CD14-positive monocyte (primary cell): ENCODE measurements at regions not wholly inside any gene's neighbourhood (a gene's known extent, or its start where the extent isn't known, plus 50 kb on each side); places are given as distances from the start of the nearest gene placed in this dataset.

Experiments
- DNase-seq, 3 donors: peaks; one replicate each; pipeline ENCODE4 v3.0.0-alpha.2; 2011 to 2022
- H2AFZ ChIP-seq: 2 replicates; pipeline ENCODE4 v1.6.0; 2012; ENCODE audit warnings: mild to moderate bottlenecking, low read depth, low read length, inconsistent platforms; ENCODE audit not compliant: insufficient read depth, poor library complexity, severe bottlenecking
- H3K27ac ChIP-seq, 2 donors: 1 replicate in 1 of 2; 2 replicates in 1 of 2; pipeline ENCODE4 v1.5.1; 2012 to 2013; ENCODE audit warnings: low read length in 2 of 2, control low read depth in 1 of 2, inconsistent platforms in 1 of 2, low read depth in 1 of 2, mild to moderate bottlenecking in 1 of 2
- H3K27me3 ChIP-seq, 2 donors: one replicate each; pipeline versions ENCODE4 v1.6.0 to v1.6.1; 2011 to 2013; ENCODE audit warnings: low read length in 2 of 2; ENCODE audit not compliant: control insufficient read depth in 2 of 2, insufficient read depth in 2 of 2
- H3K36me3 ChIP-seq, 2 donors: replicated peaks in 1 of 2; 1 replicate in 1 of 2; 2 replicates in 1 of 2; pipeline versions ENCODE4 v1.5.1 to v1.6.1; 2012 to 2013; ENCODE audit warnings: low read length in 2 of 2, control low read depth in 1 of 2, inconsistent platforms in 1 of 2, mild to moderate bottlenecking in 1 of 2; ENCODE audit not compliant: insufficient read depth in 2 of 2, control insufficient read depth in 1 of 2
- H3K4me1 ChIP-seq, 2 donors: 1 replicate in 1 of 2; 2 replicates in 1 of 2; pipeline versions ENCODE4 v1.5.1 to v1.6.1; 2012 to 2013; ENCODE audit warnings: low read length in 2 of 2, control low read depth in 1 of 2, inconsistent platforms in 1 of 2, mild to moderate bottlenecking in 1 of 2, moderate library complexity in 1 of 2; ENCODE audit not compliant: insufficient read depth in 2 of 2, control insufficient read depth in 1 of 2
- H3K4me2 ChIP-seq: replicated peaks from 2 replicates; pipeline ENCODE3; 2012; ENCODE audit warnings: low read length, moderate library complexity, mild to moderate bottlenecking; ENCODE audit not compliant: poor library complexity, severe bottlenecking; ENCODE audit errors: extremely low read depth
- H3K4me3 ChIP-seq, 3 experiments: fragments of 200-600 bp in 1 of 3; sonication (generic) in 1 of 3; replicated peaks in 1 of 3; 1 replicate in 2 of 3; 2 replicates in 1 of 3; pipeline ENCODE4 v1.5.1; 2011 to 2013; ENCODE audit warnings: low read length in 3 of 3, mild to moderate bottlenecking in 3 of 3, control low read depth in 2 of 3, low read depth in 2 of 3, inconsistent platforms in 1 of 3, moderate library complexity in 1 of 3
- H3K79me2 ChIP-seq: 2 replicates; pipeline ENCODE4 v1.6.0; 2012; ENCODE audit warnings: mild to moderate bottlenecking, control low read depth, inconsistent platforms, low read length, moderate library complexity; ENCODE audit not compliant: insufficient read depth
- H3K9ac ChIP-seq: 2 replicates; pipeline ENCODE4 v1.6.0; 2017; ENCODE audit warnings: low read length, mild to moderate bottlenecking; ENCODE audit not compliant: insufficient read depth, poor library complexity, severe bottlenecking
- H3K9me3 ChIP-seq, 2 donors: replicated peaks in 1 of 2; 1 replicate in 1 of 2; 2 replicates in 1 of 2; pipeline versions ENCODE4 v1.5.1 to v1.6.1; 2012 to 2013; ENCODE audit warnings: low read length in 2 of 2, control low read depth in 1 of 2; ENCODE audit not compliant: control insufficient read depth in 1 of 2, insufficient read depth in 1 of 2
- H4K20me1 ChIP-seq: 2 replicates; pipeline ENCODE4 v1.6.0; 2012; ENCODE audit warnings: mild to moderate bottlenecking, low read length, control low read depth, moderate library complexity; ENCODE audit not compliant: insufficient read depth
- H3K27ac Mint-ChIP-seq, 7 donors: one replicate each; pipeline ENCODE4 v1.8.0; 2020; ENCODE audit warnings: mild to moderate bottlenecking in 7 of 7, mixed read lengths in 7 of 7, moderate library complexity in 6 of 7, inconsistent platforms in 2 of 7
- H3K27me3 Mint-ChIP-seq, 3 donors: one replicate each; pipeline ENCODE4 v1.8.0; 2021 to 2022; ENCODE audit warnings: low read depth in 3 of 3, mild to moderate bottlenecking in 3 of 3, mixed read lengths in 3 of 3, moderate library complexity in 3 of 3, inconsistent platforms in 1 of 3
- H3K36me3 Mint-ChIP-seq, 2 donors: one replicate each; pipeline ENCODE4 v1.8.0; 2020; ENCODE audit warnings: mixed read lengths in 2 of 2, inconsistent platforms in 1 of 2, mild to moderate bottlenecking in 1 of 2
- H3K4me1 Mint-ChIP-seq: one replicate; pipeline ENCODE4 v1.8.0; 2020; ENCODE audit warnings: mild to moderate bottlenecking, mixed read lengths
- H3K4me3 Mint-ChIP-seq, 2 donors: one replicate each; pipeline ENCODE4 v1.8.0; 2020; ENCODE audit warnings: mild to moderate bottlenecking in 2 of 2, mixed read lengths in 2 of 2, moderate library complexity in 1 of 2
- H3K9me3 Mint-ChIP-seq, 7 donors: one replicate each; pipeline ENCODE4 v1.8.0; 2020 to 2022; ENCODE audit warnings: mixed read lengths in 7 of 7, mild to moderate bottlenecking in 6 of 7, moderate library complexity in 6 of 7, inconsistent platforms in 2 of 7
- WGBS: methylation state at CpG from one replicate; pipeline ENCODE4 v1.1.5; 2013; ENCODE audit warnings: missing lambda C conversion rate; ENCODE audit not compliant: insufficient coverage; 5-methylcytosine and 5-hydroxymethylcytosine counted together
- intact Hi-C, 2 donors: fragments of 100-400 bp; cut with micrococcal nuclease; formaldehyde crosslinking; loops; one replicate each; pipeline versions ENCODE4 v1.15.0 to v1.15.1; 2023
- TF ChIP-seq, protein P1 (sequence below): fragments of 200-600 bp; IDR thresholded peaks from one replicate; pipeline ENCODE4 v1.8.0; 2022; ENCODE audit warnings: antibody characterized with exemption, mild to moderate bottlenecking

DNA sequence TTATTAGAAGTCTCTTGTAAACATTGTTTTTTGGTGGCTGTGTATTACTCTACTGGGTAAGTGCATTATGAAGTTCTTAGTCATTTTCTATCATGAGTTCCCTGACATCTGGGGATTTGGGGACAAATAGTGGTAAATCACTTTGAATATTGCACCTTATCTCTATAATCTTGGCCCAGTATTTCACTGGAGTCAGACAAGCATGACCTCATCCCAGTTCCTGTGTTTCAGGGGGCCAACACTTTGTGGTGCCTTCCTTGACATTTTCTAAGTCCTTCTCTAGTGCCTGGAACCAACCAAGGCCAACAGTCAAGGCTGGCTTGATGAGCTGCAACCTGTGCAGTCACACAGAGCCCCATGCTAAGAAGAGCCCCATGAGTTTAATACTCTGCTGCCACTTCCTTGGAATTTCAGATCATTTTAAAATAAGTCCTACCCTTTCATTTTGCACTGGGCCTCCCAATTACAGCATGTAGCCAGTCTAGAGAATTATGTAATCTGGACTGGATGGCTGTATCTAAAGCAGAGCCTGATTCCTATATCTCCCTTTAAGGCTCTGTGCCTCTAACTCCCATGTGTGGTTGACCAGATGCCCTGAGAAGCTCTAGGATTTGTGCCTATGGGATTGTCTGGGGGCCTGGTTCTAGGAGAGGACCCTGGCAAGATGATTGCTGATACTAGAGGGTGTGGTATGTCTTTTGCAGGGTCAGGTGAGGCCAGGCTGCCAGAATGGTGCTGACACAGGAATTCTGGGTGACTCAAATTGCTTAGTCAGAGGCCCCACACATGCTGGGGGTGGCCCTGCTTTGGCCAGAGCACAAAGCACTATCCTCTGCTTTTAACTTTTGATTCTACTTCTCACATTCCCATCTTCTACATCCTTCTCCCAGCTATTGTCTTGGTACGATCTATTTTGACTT, 319.6 kb upstream of the TBC1D5 start:
- H3K9me3 Mint-ChIP-seq = peaks cover 0 to 9% (median 0%) of the 10 kb centered on the region in 7 donors
- intact Hi-C loops = no loop called here
- peak overlapping the region in 1 of 7 donors; percentile 38 for H3K27ac Mint-ChIP-seq
- H3K79me2 ChIP-seq = no peaks in the 10 kb centered on the region
- H3K9me3 ChIP-seq = no peaks in the 10 kb centered on the region
- no peak for DNase-seq
- no peaks in the 10 kb centered on the region for H3K36me3 ChIP-seq
- H3K27me3 Mint-ChIP-seq = peaks cover 0 to 2% (median 0%) of the 10 kb centered on the region in 3 donors
- no peak overlapping the region for H3K9ac ChIP-seq
- TF ChIP-seq, protein P1, sequence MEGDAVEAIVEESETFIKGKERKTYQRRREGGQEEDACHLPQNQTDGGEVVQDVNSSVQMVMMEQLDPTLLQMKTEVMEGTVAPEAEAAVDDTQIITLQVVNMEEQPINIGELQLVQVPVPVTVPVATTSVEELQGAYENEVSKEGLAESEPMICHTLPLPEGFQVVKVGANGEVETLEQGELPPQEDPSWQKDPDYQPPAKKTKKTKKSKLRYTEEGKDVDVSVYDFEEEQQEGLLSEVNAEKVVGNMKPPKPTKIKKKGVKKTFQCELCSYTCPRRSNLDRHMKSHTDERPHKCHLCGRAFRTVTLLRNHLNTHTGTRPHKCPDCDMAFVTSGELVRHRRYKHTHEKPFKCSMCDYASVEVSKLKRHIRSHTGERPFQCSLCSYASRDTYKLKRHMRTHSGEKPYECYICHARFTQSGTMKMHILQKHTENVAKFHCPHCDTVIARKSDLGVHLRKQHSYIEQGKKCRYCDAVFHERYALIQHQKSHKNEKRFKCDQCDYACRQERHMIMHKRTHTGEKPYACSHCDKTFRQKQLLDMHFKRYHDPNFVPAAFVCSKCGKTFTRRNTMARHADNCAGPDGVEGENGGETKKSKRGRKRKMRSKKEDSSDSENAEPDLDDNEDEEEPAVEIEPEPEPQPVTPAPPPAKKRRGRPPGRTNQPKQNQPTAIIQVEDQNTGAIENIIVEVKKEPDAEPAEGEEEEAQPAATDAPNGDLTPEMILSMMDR = no peak
- no peak overlapping the region for H3K4me3 ChIP-seq
- no peaks in the 10 kb centered on the region for H3K4me1 ChIP-seq
- H3K4me1 Mint-ChIP-seq = no peaks in the 10 kb centered on the region
- H3K27ac ChIP-seq = no peak overlapping the region
- H3K27me3 ChIP-seq = no peaks in the 10 kb centered on the region
- H3K4me2 ChIP-seq = no peak overlapping the region
- no peaks in the 10 kb centered on the region for H4K20me1 ChIP-seq
- H3K36me3 Mint-ChIP-seq = no peaks in the 10 kb centered on the region
- WGBS = no CpG with 5 or more reads among the region's 1 CpG
- H2AFZ ChIP-seq = no peak overlapping the region
- no peak overlapping the region for H3K4me3 Mint-ChIP-seq

DNA sequence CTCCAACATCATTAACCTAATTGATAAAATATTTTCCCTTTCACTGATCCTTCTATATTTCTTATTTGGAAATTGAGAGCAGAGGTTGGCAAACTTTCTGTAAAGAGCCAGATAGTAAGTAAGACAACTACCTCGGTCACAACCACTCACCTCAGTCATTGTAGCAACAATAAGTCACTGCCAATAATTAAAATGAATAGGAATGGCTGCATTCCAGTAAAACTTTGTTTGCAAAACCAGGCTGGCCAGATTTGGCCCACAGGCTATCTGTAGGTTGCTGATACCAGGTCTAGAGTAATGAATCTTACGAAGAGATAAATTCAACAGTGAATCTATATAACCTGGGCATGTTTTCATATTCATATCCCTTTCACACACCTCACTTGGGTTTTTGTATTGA, 316.2 kb upstream of the TBC1D5 start:
- Histone ChIP-seq H2AFZ (no peak overlapping the region), H3K4me3 (no peak overlapping the region), H3K79me2 (no peaks in the 10 kb centered on the region)

More for the DNA sequence above, 316.2 kb upstream of the TBC1D5 start:
- H3K4me2 ChIP-seq = no peak overlapping the region
- intact Hi-C loops = no loop called here
- H3K4me1 ChIP-seq = no peaks in the 10 kb centered on the region
- H3K36me3 ChIP-seq = no peaks in the 10 kb centered on the region
- WGBS = no CpG with 5 or more reads among the region's 2 CpGs
- H3K27me3 ChIP-seq = no peaks in the 10 kb centered on the region
- DNase-seq = no peak
- no peaks in the 10 kb centered on the region for H3K4me1 Mint-ChIP-seq
- H3K9me3 ChIP-seq = no peaks in the 10 kb centered on the region
- no peak overlapping the region for H3K9ac ChIP-seq
- TF ChIP-seq, protein P1 = no peak
- H3K27ac Mint-ChIP-seq = no peak overlapping the region
- no peaks in the 10 kb centered on the region for H3K27me3 Mint-ChIP-seq
- H3K9me3 Mint-ChIP-seq = peaks cover 7 to 23% (median 17%) of the 10 kb centered on the region in 7 donors
- no peak overlapping the region for H3K4me3 Mint-ChIP-seq
- H4K20me1 ChIP-seq = no peaks in the 10 kb centered on the region
- no peaks in the 10 kb centered on the region for H3K36me3 Mint-ChIP-seq
- no peak overlapping the region for H3K27ac ChIP-seq
